Keratinocyte (primary cell): ENCODE measurements at regions not wholly inside any gene's neighbourhood (a gene's known extent, or its start where the extent isn't known, plus 50 kb on each side); places are given as distances from the start of the nearest gene placed in this dataset.
A peak's percentile ranks its signal among the peaks of the same experiment; 100 is the strongest.

Source experiments
- DNase-seq: peaks from one replicate; pipeline ENCODE4 v3.0.0-alpha.2; 2011; ENCODE audit warnings: low read depth, missing footprints, low spot score
- FAIRE-seq: peaks from 2 replicates; lab custom pipeline; 2011; peaks lifted over from hg19 to GRCh38; lab: Jason Lieb, UNC
- H2AFZ ChIP-seq: 2 replicates; pipeline ENCODE4 v1.6.0; 2012; ENCODE audit warnings: low read length, control low read depth, inconsistent platforms; ENCODE audit not compliant: control insufficient read depth
- H3K27ac ChIP-seq: 2 replicates; pipeline ENCODE4 v1.5.1; 2011; ENCODE audit warnings: low read length; ENCODE audit not compliant: control insufficient read depth, insufficient read depth
- H3K27me3 ChIP-seq: 3 replicates; pipeline ENCODE4 v1.6.0; 2011; ENCODE audit warnings: low read length; ENCODE audit not compliant: control insufficient read depth, insufficient read depth; ENCODE audit errors: extremely low read depth
- H3K36me3 ChIP-seq, 2 experiments: 2 replicates in 1 of 2; 3 replicates in 1 of 2; pipeline ENCODE4 v1.5.1; 2011; ENCODE audit warnings: low read length in 2 of 2, mild to moderate bottlenecking in 1 of 2; ENCODE audit not compliant: control insufficient read depth in 2 of 2, insufficient read depth in 2 of 2; ENCODE audit errors: extremely low read depth in 1 of 2
- H3K4me1 ChIP-seq: 3 replicates; pipeline ENCODE4 v1.5.1; 2011; ENCODE audit warnings: low read length; ENCODE audit not compliant: control insufficient read depth, insufficient read depth; ENCODE audit errors: extremely low read depth
- H3K4me2 ChIP-seq: 3 replicates; pipeline ENCODE4 v1.6.0; 2011; ENCODE audit warnings: low read depth, low read length; ENCODE audit not compliant: control insufficient read depth, insufficient read depth; ENCODE audit errors: extremely low read depth
- H3K4me3 ChIP-seq, 3 experiments: fragments of 200-600 bp in 1 of 3; sonication (generic) in 1 of 3; 2 replicates in 2 of 3; 3 replicates in 1 of 3; pipeline ENCODE4 v1.5.1; 2011 to 2016; ENCODE audit warnings: low read length in 3 of 3, mild to moderate bottlenecking in 3 of 3, control low read depth in 2 of 3, inconsistent platforms in 1 of 3, low read depth in 1 of 3, mixed read lengths in 1 of 3, mixed run types in 1 of 3, moderate library complexity in 1 of 3; ENCODE audit not compliant: control insufficient read depth in 2 of 3, insufficient read depth in 2 of 3; ENCODE audit errors: extremely low read depth in 1 of 3
- H3K79me2 ChIP-seq: 2 replicates; pipeline ENCODE4 v1.6.0; 2012; ENCODE audit warnings: low read length; ENCODE audit not compliant: control insufficient read depth, insufficient read depth
- H3K9ac ChIP-seq: 3 replicates; pipeline ENCODE4 v1.6.0; 2011; ENCODE audit warnings: low read length; ENCODE audit not compliant: control insufficient read depth, insufficient read depth; ENCODE audit errors: extremely low read depth
- H3K9me1 ChIP-seq: 3 replicates; pipeline ENCODE4 v1.6.0; 2011; ENCODE audit warnings: low read length; ENCODE audit not compliant: control insufficient read depth, insufficient read depth; ENCODE audit errors: extremely low read depth
- H3K9me3 ChIP-seq: 2 replicates; pipeline ENCODE4 v1.5.1; 2012; ENCODE audit warnings: low read depth, low read length; ENCODE audit not compliant: control insufficient read depth
- H4K20me1 ChIP-seq: 3 replicates; pipeline ENCODE4 v1.6.0; 2011; ENCODE audit warnings: low read length; ENCODE audit not compliant: control insufficient read depth, insufficient read depth; ENCODE audit errors: extremely low read depth
- CTCF ChIP-seq, 3 experiments: IDR thresholded peaks in 1 of 3; conservative IDR thresholded peaks in 1 of 3; optimal IDR thresholded peaks in 1 of 3; 2 replicates in 2 of 3; 3 replicates in 1 of 3; pipeline versions ENCODE3 to v1.5.1; 2011; ENCODE audit warnings: low read length in 3 of 3, mild to moderate bottlenecking in 3 of 3, moderate library complexity in 2 of 3, control low read depth in 1 of 3, inconsistent platforms in 1 of 3; ENCODE audit not compliant: insufficient read depth in 2 of 3; ENCODE audit errors: extremely low read depth in 1 of 3
- EZH2 ChIP-seq: IDR thresholded peaks from one replicate; pipeline ENCODE4 v1.6.1; 2012; ENCODE audit warnings: inconsistent platforms, mild to moderate bottlenecking, low read length, moderate library complexity
- dilution Hi-C: fragments of 300-500 bp; cut with MboI; formaldehyde crosslinking; loops from one replicate; pipeline ENCODE4 v1.7.0; 2020; ENCODE audit warnings: low sequenced_read_pairs; ENCODE audit not compliant: extremely low pct_ligation_motif_present

GRCh38 chr13:34578471-34578870 lies 363.6 kb upstream of the NBEA start:
- Histone ChIP-seq H4K20me1 (no peaks in the 10 kb centered on the region), H3K27ac (no peak overlapping the region), H3K9me1 (no peaks in the 10 kb centered on the region), H3K4me2 (no peak overlapping the region), H3K79me2 (no peaks in the 10 kb centered on the region), H3K4me3 (no peak overlapping the region), H2AFZ (no peak overlapping the region), H3K4me1 (no peaks in the 10 kb centered on the region), H3K27me3 (no peaks in the 10 kb centered on the region), H3K9me3 (no peaks in the 10 kb centered on the region), H3K36me3 (no peaks in the 10 kb centered on the region), H3K9ac (no peak overlapping the region)
- DNase-seq (no peak), FAIRE-seq (peak; percentile 20)
- TF ChIP-seq CTCF (optimal IDR thresholded peaks at IDR 0.05 in 1 of 3, IDR thresholded peaks at IDR 0.05 in 1 of 3, conservative IDR thresholded peaks at IDR 0.05 in 1 of 3; ENCODE audit: extremely low read depth in 1 of 3, insufficient read depth in 2 of 3, low read length in 3 of 3) (no peak), EZH2 (no peak)
- dilution Hi-C loops = no loop called here

- DNase-seq (no peak), FAIRE-seq (no peak)
- H3K27ac ChIP-seq = no peak overlapping the region
- no peak overlapping the region for H3K9ac ChIP-seq
- H3K4me2 ChIP-seq = no peak overlapping the region
- no peaks in the 10 kb centered on the region for H4K20me1 ChIP-seq
- no peaks in the 10 kb centered on the region for H3K4me1 ChIP-seq
- H2AFZ ChIP-seq = no peak overlapping the region
- no peaks in the 10 kb centered on the region for H3K27me3 ChIP-seq
- no peaks in the 10 kb centered on the region for H3K9me3 ChIP-seq
- H3K79me2 ChIP-seq = no peaks in the 10 kb centered on the region
- no peaks in the 10 kb centered on the region for H3K36me3 ChIP-seq
- no peaks in the 10 kb centered on the region for H3K9me1 ChIP-seq
- TF ChIP-seq EZH2 (no peak), CTCF (optimal IDR thresholded peaks at IDR 0.05 in 1 of 3, IDR thresholded peaks at IDR 0.05 in 1 of 3, conservative IDR thresholded peaks at IDR 0.05 in 1 of 3; ENCODE audit: extremely low read depth in 1 of 3, insufficient read depth in 2 of 3, low read length in 3 of 3) (no peak)
- H3K4me3 ChIP-seq = no peak overlapping the region
- dilution Hi-C loops = no loop called here
Measured at GRCh38 chr13:34578917-34579316, 363.2 kb upstream of the NBEA start.
